ENCODE measurements at regions not wholly inside any gene's neighbourhood (a gene's known extent, or its start where the extent isn't known, plus 50 kb on each side); places are given as distances from the start of the nearest gene placed in this dataset.
"Not testable (repeated sequence)": the region's sequence is repeated elsewhere in the genome, so short reads cannot be mapped to it uniquely, and the experiment has no call there.

DNA sequence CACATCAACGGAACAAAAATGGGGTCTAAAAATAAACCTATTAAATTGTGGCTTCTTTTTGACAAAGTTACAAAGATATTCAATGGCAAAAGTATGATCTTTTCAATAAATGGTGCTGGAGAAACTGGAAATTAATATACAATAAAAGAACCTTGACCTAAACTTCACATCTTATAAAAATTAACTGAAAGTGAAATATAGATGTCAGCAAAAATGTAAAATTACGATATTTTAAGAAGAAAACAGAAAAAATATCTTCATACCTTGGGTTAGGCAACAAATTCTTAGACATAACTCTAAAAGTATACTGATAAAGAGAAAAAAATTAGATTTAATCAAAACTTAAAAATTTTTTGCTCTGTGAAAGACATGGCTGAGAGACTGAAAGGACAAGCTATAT lies 1909.5 kb upstream of the CDH9 start:
- CTCF ChIA-PET = no interaction called here
- no peaks in the 10 kb centered on the region for H3K27me3 ChIP-seq (ENCODE audit: control insufficient read depth, insufficient read depth, low read length)
- TF ChIP-seq, protein P1, sequence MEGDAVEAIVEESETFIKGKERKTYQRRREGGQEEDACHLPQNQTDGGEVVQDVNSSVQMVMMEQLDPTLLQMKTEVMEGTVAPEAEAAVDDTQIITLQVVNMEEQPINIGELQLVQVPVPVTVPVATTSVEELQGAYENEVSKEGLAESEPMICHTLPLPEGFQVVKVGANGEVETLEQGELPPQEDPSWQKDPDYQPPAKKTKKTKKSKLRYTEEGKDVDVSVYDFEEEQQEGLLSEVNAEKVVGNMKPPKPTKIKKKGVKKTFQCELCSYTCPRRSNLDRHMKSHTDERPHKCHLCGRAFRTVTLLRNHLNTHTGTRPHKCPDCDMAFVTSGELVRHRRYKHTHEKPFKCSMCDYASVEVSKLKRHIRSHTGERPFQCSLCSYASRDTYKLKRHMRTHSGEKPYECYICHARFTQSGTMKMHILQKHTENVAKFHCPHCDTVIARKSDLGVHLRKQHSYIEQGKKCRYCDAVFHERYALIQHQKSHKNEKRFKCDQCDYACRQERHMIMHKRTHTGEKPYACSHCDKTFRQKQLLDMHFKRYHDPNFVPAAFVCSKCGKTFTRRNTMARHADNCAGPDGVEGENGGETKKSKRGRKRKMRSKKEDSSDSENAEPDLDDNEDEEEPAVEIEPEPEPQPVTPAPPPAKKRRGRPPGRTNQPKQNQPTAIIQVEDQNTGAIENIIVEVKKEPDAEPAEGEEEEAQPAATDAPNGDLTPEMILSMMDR (IDR thresholded peaks at IDR 0.05; ENCODE audit: low read depth, low read length) = no peak
- H3K27ac ChIP-seq (ENCODE audit: low read depth, low read length) = no peak overlapping the region
- DNase-seq (ENCODE audit: low read depth, low spot score) = no peak
- H3K4me3 ChIP-seq (ENCODE audit: low read depth, low read length) = no peak overlapping the region
- 0 out of 2 replicates have a peak, but pooled peaks cover 3% of the 10 kb centered on the region for H3K9me3 ChIP-seq (ENCODE audit: control insufficient read depth, insufficient read depth, low read length)
- POLR2A ChIA-PET = no interaction called here

DNA sequence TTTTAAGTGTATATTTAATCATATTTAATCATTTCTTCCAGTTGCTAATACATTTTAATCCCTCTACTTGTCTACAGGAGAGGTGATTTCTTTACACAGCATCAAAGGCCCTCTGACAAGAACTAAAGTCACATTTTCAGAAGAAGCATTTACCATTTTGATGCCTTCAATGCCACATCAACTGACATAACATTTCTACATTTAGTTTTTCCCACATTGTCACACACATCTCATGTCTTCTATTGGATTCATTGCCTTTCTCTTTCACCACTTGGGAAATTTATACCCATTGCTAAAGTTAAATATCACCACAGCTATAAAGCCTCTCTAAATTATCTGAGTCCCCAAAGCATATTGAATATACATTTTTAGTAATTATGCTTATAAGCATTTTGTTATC lies 1907.5 kb upstream of the CDH9 start:
- ChIA-PET POLR2A (no interaction called here), CTCF (no interaction called here)
- Histone ChIP-seq H3K27ac (ENCODE audit: low read depth, low read length) (no peak overlapping the region), H3K9me3 (ENCODE audit: control insufficient read depth, insufficient read depth, low read length) (peaks cover 13% of the 10 kb centered on the region; the same call in 1 of the 2 replicates), H3K4me3 (ENCODE audit: low read depth, low read length) (no peak overlapping the region), H3K27me3 (ENCODE audit: control insufficient read depth, insufficient read depth, low read length) (no peaks in the 10 kb centered on the region)
- no peak for DNase-seq (ENCODE audit: low read depth, low spot score)
- TF ChIP-seq, protein P1 (IDR thresholded peaks at IDR 0.05; ENCODE audit: low read depth, low read length) = no peak

DNA sequence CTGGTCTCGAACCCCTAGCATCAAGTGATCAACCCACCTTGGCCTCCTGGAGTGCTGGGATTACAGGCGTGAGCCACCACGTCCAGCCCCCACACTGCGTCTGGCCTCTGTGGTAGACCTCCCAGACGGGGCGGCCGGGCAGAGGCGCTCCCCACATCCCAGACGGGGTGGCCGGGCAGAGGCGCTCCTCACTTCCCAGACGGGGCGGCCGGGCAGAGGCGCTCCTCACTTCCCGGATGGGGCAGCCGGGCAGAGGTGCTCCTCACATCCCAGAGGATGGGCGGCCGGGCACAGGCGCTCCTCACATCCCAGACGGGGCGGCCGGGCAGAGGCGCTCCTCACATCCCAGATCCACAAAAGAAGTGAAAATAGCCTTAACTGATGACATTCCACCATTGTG lies 1891.0 kb upstream of the CDH9 start:
- H3K4me3 ChIP-seq (ENCODE audit: low read depth, low read length); DNase-seq (ENCODE audit: low read depth, low spot score); POLR2A ChIA-PET; H3K27me3 ChIP-seq (ENCODE audit: control insufficient read depth, insufficient read depth, low read length); CTCF ChIA-PET; H3K27ac ChIP-seq (ENCODE audit: low read depth, low read length): not testable (repeated sequence)
- peaks cover 30% of the 10 kb centered on the region for H3K9me3 ChIP-seq (ENCODE audit: control insufficient read depth, insufficient read depth, low read length)

DNA sequence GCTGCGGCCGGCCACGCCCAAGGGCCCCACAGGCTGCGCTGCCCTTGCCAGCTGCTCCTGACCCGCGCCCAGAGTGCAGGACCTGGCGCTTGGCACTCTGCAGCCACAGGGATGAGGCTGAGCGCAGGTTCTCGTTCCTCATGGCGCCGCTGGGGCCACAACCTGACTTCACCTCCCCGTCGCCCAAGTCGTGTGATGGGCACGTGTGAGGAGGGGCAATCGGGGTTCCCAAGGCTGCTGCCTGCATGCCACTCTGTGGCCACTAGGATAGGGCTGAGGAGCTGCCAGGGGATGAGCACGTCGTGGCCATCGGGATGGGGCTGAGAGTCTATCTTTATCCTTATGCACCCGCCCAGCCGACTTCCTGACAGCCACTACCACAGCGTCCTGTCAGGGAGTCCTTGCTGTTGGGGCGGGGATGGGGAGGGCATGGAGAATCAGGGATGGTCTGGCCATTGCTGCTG lies 1890.0 kb upstream of the CDH9 start:
- DNase-seq (ENCODE audit: low read depth, low spot score); H3K4me3 ChIP-seq (ENCODE audit: low read depth, low read length); H3K27me3 ChIP-seq (ENCODE audit: control insufficient read depth, insufficient read depth, low read length); POLR2A ChIA-PET; H3K27ac ChIP-seq (ENCODE audit: low read depth, low read length); CTCF ChIA-PET: not testable (repeated sequence)
- H3K9me3 ChIP-seq (ENCODE audit: control insufficient read depth, insufficient read depth, low read length) = peaks cover 30% of the 10 kb centered on the region

DNA sequence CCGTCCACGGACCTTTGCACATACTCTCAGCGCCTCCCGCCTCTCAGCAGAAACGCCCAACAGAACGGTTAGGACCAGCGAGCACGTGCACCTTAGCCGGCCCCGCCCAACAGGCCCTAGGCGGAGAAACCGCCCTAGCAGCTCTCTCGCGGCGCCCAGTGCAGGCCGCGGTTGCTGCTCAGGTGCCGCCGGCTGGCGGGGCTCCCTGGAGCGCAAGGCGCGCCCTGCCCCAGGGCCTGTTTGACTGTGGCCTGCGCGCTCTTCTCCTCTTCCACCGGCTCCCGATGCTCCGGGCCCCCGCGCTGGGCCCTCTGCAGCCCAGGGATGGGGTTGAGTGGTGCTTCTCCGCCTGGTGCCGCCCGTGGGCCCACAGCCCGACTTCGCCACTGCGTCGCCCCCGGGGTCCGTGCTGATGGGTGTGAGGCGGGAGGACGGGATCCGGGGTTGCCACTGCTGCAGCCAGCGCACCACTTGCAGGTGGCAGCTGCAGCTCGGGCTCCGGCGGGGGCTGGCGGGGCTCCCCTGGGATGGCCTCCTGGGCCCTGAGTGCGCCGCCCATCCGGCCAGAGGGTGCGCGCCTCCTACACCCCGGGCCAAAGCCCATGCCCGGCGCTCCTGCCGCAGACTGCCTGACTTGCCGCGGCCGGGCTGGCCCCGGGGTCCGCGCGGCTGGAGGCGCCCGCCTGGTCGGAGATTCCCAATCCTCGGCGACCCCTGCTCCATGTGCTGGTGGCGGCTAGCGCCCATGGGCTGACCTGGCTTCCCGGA lies 1889.4 kb upstream of the CDH9 start:
- Histone ChIP-seq H3K27ac (ENCODE audit: low read depth, low read length) (no peak overlapping the region), H3K9me3 (ENCODE audit: control insufficient read depth, insufficient read depth, low read length) (peaks cover 30% of the 10 kb centered on the region), H3K4me3 (ENCODE audit: low read depth, low read length) (no peak overlapping the region), H3K27me3 (ENCODE audit: control insufficient read depth, insufficient read depth, low read length) (no peaks in the 10 kb centered on the region)
- CTCF ChIA-PET = no interaction called here
- POLR2A ChIA-PET = no interaction called here
- no peak for DNase-seq (ENCODE audit: low read depth, low spot score)
- TF ChIP-seq, protein P1 (IDR thresholded peaks at IDR 0.05; ENCODE audit: low read depth, low read length) = no peak

DNA sequence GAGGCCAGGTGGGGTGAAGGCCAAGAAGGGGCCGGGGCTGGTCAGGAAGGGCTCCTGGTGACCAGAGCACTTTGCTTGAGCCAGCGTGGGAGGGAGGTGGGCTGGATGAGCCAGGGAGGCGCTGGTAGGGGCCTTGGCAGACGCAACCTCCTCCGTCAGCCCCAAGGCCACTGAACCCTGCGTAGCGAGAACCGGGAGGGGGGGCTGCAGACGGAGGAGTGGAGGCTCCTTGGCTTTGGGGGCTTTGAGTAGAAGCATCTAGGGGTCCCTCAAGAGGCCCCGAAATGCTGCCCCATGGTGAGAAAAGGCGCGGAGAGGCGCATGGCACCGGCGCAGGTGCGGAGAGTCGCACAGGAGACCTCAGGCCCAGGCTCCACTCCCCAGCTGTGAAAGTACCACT lies 1888.0 kb upstream of the CDH9 start:
- POLR2A ChIA-PET = no interaction called here
- Histone ChIP-seq H3K4me3 (ENCODE audit: low read depth, low read length) (no peak overlapping the region), H3K9me3 (ENCODE audit: control insufficient read depth, insufficient read depth, low read length) (peaks cover 30% of the 10 kb centered on the region), H3K27ac (ENCODE audit: low read depth, low read length) (no peak overlapping the region), H3K27me3 (ENCODE audit: control insufficient read depth, insufficient read depth, low read length) (no peaks in the 10 kb centered on the region)
- DNase-seq (ENCODE audit: low read depth, low spot score) = no peak
- CTCF ChIA-PET = no interaction called here
- TF ChIP-seq, protein P1 (IDR thresholded peaks at IDR 0.05; ENCODE audit: low read depth, low read length) = no peak
